Ramos (cell line): ENCODE measurements at regions not wholly inside any gene's neighbourhood (a gene's known extent, or its start where the extent isn't known, plus 50 kb on each side); places are given as distances from the start of the nearest gene placed in this dataset.

Experiments used
- in situ Hi-C: fragments of 300-500 bp; cut with MboI; formaldehyde crosslinking; loops from one replicate; pipeline ENCODE4 v1.14.3; 2022; ENCODE audit warnings: low sequenced_read_pairs; ENCODE audit not compliant: unreplicated experiment

GRCh38 chr2:7279421-7279949 is 362.3 kb downstream of the RNF144A start:
- in situ Hi-C loops: no loop called here

- in situ Hi-C loops: no loop called here
Measured at GRCh38 chr2:7280790-7281189, 363.6 kb downstream of the RNF144A start.

GRCh38 chr2:7281231-7282201 is 364.3 kb downstream of the RNF144A start:
- in situ Hi-C loops: no loop called here

- in situ Hi-C loops: no loop called here
Measured at GRCh38 chr2:7286120-7286519, 368.9 kb downstream of the RNF144A start.

GRCh38 chr2:7288484-7288883 is 371.3 kb downstream of the RNF144A start:
- in situ Hi-C loops: no loop called here

- in situ Hi-C loops: no loop called here
Measured at GRCh38 chr2:7289697-7290096, 372.5 kb downstream of the RNF144A start.

GRCh38 chr2:7292154-7292691 is 375.0 kb downstream of the RNF144A start:
- in situ Hi-C loops: no loop called here

- in situ Hi-C loops: no loop called here
Measured at GRCh38 chr2:7309582-7309981, 392.4 kb downstream of the RNF144A start.

- in situ Hi-C loops: no loop called here
Measured at GRCh38 chr2:7324706-7325105, 407.5 kb downstream of the RNF144A start.

GRCh38 chr2:7325186-7325585 is 408.0 kb downstream of the RNF144A start:
- in situ Hi-C loops: no loop called here

GRCh38 chr2:7329465-7329864 is 412.3 kb downstream of the RNF144A start:
- in situ Hi-C loops: no loop called here

- in situ Hi-C loops: no loop called here
Measured at GRCh38 chr2:7333189-7333765, 416.1 kb downstream of the RNF144A start.

- in situ Hi-C loops: no loop called here
Measured at GRCh38 chr2:7333960-7334493, 416.8 kb downstream of the RNF144A start.

GRCh38 chr2:7338961-7339360 is 421.7 kb downstream of the RNF144A start:
- in situ Hi-C loops: no loop called here

GRCh38 chr2:7346336-7346735 is 429.1 kb downstream of the RNF144A start:
- in situ Hi-C loops: no loop called here

- in situ Hi-C loops: no loop called here
Measured at GRCh38 chr2:7348761-7349160, 431.5 kb downstream of the RNF144A start.

GRCh38 chr2:7352191-7352590 is 435.0 kb downstream of the RNF144A start:
- in situ Hi-C loops: no loop called here

- in situ Hi-C loops: no loop called here
Measured at GRCh38 chr2:7353571-7353970, 436.4 kb downstream of the RNF144A start.

GRCh38 chr2:7355781-7356180 is 438.6 kb downstream of the RNF144A start:
- in situ Hi-C loops: no loop called here

GRCh38 chr2:7356909-7357584 is 439.8 kb downstream of the RNF144A start:
- in situ Hi-C loops: no loop called here
